GM18517 (cell line): ENCODE measurements at regions not wholly inside any gene's neighbourhood (a gene's known extent, or its start where the extent isn't known, plus 50 kb on each side); places are given as distances from the start of the nearest gene placed in this dataset.

Source experiments
- ATAC-seq: cut with Tn5 transposase; IDR thresholded peaks from one replicate; pipeline ENCODE4 v1.9.1; 2021; ENCODE audit warnings: mild to moderate bottlenecking, moderate library complexity; ENCODE audit not compliant: unreplicated experiment

DNA sequence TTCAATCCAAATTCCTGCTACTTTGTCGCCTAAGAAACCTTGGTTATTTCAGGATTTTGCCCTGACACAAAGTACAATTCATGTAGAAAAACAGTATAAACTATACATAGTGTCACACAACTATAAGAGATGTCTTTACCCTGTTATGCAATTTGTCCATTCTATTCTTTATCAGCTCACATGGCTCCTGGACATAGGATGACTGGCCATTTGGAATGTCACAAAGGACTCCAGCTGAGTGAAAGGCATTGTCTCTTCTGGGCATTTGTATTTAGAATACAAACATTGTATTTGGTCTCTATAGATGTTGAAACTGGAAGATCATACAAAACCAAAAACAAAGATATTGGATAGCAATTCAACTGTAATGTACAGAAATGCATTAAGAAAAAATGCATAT is 944.6 kb upstream of the LRRTM1 start:
- ATAC-seq, result no peak

DNA sequence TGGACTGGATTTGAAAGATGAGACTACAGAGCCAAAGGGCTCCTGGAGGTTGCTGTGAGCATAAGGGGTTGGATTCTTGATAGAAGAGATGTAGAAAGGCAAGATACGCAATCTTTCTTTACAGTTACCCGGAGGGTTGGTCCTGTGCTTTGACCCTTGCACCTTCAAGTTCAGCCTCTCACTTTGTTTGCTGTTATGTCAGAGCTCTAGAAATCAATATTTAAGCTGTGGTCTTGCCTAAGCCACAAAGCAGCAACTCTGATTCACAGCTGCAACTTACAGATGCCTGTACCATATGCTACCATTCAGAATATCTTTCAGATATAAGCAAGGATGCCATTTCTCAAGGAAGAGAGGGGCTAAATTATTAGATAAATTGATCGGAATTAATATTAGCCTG is 943.1 kb upstream of the LRRTM1 start:
- no peak for ATAC-seq

DNA sequence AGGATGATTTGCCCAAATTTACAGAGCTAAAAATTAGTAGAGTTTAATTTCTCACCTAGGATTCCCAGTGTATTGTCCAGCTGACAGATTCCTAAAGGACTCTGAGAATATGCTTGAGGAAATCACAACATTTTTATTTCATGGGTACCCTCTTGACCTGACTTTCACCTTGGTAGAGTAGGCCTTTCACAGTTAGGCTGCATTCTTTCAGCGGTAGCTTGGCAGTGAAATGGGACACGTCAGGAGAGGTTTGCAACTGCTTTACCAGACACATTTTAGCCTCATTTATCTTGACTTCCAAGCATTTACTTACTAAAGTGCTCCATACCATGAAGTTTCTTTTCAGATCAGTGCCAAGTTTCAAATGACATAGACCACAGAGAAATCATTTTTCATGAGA is 937.9 kb upstream of the LRRTM1 start:
- no peak for ATAC-seq

DNA sequence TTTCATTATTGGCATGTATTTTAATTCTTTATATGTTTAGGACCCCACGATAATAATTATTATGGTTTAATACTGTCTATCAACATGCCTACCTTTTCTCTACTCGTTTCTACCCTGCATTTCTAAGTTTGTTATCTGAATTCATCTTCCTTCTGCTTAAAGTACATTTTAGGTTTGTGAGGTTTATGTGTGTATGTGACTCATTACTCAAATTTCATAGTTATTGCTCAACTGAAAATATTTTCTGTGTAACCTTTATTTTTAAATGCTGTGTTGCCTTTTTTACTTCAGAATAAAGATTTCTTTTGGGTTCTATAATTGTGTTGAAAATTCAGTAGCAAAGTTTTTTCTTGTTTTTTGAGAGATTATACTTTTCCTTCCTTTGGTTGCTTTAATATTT is 933.9 kb upstream of the LRRTM1 start:
- no peak for ATAC-seq

DNA sequence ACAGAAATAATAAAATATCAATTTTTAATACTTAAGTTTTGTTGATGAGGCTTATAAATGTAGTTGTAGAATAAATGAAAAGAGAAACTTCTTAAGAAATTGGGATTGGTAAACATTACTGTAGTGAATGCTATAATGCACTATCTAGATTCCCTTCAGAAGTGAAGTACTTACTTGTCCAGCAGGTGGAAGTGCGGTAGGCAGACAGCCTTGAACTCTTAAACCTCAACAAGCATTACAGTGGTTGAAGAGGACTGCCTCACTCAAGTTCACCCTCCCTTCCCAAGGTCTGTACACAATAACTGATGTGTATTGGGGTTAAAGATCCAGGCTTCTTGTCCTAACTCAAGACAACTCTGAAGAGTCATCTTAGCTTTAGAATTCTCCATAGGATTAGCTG is 931.0 kb upstream of the LRRTM1 start:
- ATAC-seq, result no peak

DNA sequence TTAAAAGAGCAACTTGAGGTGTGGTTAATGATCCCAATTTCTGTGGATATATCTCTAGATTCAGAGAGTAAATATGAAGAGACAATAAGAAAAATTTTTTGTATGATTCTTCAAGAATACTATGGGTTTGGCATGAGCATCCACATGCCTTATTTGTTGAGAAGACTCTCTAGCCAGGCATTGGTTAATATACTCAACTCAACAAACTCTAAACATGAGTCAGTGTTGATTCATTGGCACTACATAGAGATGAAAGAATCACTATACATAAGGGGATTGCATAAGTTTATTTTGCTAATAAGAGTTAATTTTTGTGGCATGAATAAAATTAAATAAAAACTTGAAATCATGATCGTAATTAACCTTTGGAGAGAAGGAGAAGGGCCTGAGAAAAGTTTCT is 930.2 kb upstream of the LRRTM1 start:
- ATAC-seq, result no peak

DNA sequence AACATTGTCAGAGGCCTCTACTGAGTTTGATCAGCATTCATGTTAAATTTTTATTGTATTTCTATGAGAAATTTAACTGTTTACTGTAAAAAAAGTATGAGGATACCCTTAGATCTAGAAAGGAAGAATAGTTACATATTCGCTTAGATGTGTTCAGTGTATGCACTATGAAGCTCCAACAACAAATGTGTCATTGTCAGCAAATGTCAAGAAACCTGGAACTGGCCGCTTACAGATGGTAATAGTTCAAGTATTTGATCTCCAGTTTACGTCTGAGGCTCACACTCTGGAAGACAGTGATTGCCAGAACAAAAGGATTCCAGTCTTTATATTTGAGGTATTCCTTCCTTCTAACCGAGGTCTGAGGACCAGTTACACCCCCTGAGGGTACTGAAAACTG is 921.2 kb upstream of the LRRTM1 start:
- no peak for ATAC-seq

DNA sequence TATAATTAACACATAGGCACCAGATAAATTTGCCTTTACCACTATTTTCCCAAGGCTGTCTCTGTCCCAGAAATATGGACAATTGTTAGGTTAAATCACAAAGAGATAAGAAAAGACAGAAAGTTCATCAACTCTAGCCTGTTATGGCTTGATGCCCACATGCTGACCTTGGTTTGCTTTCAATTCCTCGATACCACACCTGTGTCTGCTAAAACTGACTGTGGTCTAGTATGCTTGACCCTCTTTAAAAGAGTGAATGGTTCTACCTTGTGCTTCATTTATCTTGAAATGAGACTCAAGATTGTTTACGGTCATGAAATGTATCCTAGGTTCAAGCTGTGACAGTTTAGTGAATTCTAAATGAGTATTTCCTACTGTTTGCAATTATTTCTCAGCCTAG is 909.0 kb upstream of the LRRTM1 start:
- no peak for ATAC-seq

DNA sequence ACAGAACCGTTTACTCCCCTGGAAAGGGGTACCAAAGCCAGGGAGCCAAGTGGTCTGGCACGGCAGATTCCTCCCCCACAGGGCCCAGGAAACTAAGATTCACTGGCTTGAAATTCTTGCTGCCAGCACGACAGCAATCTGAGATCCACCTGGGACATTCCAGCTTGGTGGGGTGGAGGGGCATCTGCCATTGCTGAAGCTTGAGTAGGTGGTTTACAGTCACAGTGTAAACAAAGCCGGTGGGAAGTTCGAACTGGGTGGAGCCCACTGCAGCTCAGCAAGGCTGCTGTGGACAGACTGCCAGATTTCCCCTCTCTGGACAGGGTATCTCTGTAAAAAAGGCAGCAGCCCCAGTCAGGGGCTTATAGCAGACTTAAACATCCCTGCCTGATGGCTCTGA is 901.7 kb upstream of the LRRTM1 start:
- ATAC-seq, result no peak

DNA sequence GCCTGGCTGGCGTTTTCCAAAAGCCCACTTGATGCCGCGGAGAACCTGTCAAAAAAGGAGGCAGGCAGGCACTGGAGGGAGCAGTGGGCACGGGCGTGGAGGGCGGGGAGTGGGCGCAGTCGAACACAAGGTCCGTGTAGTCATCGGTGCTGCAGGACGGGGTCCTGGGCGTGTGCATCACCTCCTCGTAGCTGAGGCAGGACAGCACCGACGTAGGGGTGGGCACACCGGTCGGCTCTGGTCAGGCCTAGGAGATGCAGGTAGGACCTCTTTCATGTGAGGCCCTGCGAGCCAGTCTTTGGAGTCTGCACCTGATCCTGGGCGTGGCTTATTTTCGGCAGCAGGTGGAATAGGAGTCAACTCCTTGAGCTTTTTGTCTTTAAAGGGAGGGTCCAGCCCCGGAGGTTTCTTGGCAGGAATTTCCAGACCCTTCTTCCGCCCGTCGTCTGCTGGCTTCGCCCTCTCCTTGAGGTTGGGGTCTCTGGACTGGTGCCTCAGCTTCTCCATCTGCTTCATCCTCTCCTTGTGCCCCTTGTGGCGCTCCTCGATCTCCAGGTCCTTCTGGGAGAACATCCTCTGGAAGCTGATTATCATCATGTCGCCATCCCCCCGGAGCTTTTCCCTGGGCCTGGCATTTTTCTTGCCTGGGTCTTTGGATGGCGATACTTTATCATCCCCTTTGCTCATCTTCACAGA is 892.5 kb upstream of the LRRTM1 start:
- no peak for ATAC-seq

DNA sequence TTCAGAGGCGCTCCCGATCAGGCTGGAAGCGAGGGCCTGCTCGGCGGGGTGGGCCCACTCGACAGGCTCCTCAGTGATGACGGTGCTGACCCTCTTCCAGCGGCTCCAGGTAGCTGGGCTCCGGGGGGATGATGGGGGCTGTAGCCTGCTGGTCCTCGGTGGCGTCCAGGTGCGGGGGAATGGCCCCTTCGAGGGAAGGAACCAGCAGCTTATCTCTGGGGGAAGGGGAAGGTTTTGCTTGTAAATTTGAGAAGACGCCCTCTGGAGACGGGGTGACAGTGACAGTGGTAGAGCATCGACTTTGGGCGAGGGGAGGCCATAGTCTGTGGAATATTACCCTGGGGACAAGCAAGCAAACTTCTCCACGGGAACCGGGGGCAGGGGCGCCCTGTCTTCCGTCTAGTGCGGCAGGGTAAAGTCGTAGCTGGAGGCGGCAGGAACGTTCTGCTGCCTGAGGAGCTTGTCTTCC is 891.9 kb upstream of the LRRTM1 start:
- no peak for ATAC-seq

DNA sequence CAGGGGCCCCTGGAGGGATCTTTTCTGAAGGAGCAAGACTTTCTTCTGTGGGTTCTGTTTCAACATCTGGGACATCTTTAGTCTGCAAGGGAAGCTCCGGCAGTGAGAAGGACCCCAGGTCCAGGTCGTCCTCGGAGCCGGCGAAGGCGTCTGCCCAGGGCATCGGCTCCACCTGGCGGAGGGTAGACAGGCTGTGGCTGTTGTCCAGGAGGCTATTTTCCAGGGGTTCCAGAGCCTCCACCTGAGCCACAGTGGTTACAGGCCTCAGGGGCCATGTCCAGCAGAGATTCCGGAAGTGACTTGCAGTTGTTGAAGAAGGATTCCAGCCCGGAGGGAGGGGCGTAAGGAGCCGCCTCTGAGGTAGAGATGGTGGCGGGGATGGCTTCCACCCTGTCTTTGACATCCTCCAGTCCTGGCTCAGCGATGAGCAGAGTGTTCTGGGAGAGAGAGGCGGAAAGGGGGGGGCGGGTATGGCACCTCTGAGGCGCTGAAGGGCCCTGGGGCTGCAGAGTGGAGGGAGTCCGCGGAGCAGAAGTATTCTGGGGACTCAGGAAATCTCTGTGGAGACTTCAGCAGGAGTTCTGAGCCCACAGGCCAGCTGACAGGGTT is 891.3 kb upstream of the LRRTM1 start:
- no peak for ATAC-seq

DNA sequence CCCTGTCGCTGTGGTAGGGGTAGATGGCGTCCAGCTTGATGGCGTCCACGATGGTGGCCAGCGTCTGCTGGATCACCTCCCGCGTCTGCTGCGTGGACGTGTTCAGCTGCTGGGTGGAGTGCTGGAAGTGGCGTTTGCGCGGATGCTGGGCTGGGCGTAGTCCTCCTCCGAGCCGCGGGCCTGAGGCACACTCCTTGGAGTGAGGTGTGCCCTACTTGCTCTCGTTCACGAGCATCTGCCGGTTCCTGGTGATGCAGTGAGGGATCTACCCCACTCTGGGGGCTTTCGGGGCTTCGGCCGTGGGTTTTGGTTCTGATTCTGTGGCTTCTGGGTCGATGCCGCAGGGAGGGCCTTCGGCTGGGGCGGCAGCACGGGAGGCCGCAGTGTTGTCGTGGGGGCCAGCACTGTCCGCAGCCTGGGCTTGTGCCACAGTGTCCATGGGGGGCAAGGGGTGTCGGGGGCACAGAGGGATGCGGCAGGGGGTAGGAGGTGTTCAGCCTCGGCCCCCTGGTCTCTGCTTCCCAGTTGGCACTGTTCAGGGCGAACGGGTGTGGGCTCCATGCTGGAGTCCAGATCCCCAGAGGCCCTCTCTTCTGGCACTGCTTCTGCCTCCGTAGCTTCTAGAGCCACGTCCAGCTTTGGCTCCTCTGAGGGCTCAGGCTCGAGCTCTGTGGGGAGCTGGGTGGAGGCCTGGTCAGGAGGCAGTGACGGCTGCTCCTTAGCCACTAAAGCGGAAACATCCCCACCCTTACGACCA is 890.6 kb upstream of the LRRTM1 start:
- no peak for ATAC-seq

DNA sequence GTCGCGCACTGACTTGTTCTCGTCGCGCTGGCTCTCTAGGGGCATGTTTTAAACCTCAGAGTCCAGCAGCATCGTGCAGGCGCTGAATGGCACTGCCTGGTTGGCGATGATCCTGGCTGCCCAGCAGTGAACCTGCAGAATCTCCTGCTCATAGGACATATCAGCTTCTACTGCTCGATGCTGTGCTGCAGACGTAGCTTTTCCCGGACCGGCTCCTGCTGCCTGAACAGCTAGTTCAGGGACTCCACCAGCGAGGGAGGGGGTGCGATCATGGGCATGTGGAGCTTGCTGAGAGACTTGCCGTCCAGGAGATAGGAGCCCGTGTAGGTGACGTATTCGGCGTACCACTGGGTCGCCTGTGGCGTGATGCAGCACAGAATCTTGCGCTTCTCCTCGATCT is 890.0 kb upstream of the LRRTM1 start:
- no peak for ATAC-seq

DNA sequence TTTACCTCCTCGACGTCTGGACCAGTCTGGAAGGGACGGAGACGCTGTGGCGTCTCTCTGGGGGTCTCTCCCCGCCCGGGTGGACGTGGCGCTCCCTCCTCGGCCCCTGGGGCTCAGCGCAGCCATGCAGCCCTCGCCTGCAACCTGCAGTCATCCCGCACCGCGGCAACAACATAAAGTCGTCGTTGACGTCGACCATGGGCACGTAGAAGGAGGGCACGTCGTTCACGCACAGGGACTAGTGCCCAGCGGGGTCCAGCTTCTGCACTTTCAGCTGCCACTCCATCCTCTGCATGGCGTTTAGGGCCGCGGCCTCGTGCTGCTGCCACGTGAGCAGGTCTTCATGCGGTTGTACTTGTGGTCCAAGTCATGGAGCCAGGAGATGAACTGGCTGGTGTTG is 889.6 kb upstream of the LRRTM1 start:
- no peak for ATAC-seq

DNA sequence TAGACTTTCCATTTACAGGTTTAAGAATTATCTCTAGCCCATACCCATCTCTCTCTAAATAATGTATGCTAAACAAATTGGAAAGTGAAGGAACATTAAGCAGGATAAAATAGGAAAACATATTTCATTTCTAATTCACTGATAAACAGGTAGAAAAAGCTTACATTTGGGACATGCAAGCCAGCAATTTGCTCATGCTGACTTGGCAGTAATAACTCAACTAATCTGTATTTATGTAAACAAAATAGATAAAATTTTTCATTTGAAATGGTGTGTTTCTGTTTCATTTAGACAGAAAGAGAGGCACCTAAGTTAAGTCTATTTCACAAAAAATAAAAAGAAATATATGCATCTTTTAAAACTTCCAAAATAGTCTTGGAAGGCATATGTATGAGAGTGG is 877.3 kb upstream of the LRRTM1 start:
- no peak for ATAC-seq

DNA sequence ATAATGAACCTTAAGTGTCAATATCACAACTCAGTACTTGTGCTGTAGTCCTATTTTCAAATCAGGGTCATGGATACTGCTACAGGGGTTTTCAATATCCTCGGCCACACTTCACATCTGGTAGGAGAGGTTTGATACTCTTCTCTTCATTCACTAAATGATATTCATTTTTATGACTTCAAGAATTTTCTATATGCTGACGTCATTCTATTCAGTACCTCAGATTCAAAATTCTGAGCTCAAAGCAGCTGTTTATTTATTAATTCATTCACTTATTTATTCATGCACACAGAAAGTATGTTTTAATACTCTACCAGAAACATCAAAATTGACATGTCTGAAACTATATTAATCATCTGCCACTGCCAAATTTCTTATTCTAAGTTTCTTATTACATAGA is 866.9 kb upstream of the LRRTM1 start:
- no peak for ATAC-seq

DNA sequence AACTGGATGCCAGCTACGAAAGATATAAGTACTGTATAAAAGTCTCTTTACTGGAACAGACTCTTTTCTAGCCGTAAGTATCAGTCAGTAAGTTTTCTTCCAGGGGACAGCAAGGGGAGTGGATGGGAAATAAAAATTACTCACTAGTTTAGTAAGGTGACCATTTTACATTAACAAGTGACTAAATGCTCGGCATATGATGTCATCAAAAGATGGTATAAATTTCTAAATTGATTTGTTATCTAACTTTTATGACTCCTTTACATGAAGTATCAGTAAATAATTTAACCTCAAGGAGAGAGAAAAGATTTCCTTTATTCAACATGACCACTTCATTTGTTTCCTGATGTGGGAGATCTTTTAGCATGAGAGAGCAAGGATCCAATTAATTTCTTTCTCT is 859.0 kb upstream of the LRRTM1 start:
- no peak for ATAC-seq

DNA sequence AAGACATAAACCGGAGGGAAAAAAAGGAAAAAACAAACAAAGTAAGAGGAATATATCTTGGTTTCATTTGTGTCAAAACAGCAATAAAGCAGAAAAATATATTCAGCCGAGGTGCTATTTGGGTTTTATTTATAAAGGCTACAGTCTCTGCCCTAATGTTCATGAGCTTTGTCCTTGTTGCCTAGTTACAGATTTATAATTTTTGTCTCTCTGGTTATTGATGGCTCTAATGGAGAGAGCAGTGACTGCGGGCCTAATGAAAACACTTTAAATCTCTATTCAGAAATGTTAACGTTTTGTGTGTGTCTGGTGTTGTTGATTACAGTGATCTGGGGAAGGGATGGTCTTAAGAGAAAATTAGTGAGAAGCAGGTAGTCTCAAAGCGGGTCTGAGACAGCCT is 854.0 kb upstream of the LRRTM1 start:
- ATAC-seq, result no peak

DNA sequence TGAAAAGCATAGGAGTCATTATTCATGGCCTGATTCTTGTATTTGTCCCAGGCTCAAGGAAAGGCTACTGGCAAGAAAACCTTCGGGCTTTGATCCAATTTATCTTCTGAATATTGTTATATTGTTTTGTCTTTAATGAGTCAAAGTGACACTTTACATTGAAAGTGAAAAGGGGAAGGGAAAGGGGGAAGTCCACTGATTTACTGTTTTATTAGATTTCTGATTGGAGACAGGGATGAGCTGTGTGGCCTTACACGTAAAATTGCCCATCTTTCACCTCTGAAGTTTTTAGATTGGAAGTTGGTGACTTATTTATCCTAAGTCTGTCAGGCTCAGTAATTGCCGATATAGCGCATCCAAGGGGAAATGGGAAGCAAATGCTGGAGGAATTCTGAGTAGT is 843.8 kb upstream of the LRRTM1 start:
- no peak for ATAC-seq

DNA sequence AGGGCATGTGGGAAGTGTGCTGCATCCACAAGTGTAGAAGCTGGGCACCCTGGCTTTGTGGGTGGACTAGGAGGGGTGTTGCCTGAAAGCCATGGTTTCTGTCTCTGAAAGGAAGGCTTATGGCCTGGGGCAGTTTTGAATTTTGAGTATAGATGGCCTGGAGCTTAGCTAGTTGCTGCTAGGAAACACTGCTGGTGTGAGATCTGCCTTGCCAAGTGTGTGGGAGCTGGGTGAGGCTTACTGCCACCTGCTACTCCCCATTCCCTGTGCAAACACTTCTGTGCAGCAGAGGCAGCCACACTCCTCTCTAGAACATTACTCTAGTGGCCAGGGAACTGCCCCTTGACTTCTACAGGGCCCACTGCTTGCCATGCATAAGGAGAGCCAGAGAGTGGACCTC is 831.7 kb upstream of the LRRTM1 start:
- no peak for ATAC-seq

DNA sequence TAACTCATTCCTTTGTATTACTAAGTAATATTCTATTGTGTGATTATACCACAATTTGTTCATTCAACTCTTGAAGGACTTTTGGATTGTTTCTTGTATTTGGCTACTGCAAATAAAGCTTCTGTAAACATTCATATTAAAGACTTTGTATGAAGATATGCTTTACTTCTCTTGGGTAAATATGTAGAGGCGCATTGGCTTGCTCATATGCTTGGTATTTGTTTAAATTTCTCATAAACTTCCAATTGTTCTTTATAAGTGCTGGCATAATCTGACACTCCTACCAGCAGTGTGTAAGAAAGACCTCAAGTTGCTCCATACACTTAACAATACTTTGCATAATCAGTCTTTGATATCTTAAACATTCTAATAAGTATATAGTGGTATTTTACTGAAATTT is 792.8 kb upstream of the LRRTM1 start:
- no peak for ATAC-seq
